ENCODE measurements at regions not wholly inside any gene's neighbourhood (a gene's known extent, or its start where the extent isn't known, plus 50 kb on each side); places are given as distances from the start of the nearest gene placed in this dataset.

DNA sequence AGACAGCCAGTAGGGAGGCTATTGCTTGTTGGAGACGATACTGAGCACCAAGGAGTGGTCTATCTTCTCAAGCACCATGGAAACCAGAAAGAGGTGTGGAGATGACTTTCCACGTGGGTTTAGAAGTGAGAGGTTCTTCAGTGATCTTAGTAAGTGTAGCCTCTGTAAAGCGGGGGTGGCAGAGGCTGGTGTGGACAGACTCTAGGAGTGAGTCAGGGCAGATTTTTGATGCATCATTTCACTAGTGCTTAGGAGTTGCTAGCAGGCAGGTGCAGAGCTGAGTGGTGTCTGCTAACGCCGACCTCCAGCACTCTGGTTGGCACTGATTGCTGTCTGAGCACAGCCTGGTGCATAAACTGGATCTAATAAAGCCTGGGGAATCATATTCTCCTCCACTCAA is 78.4 kb upstream of the ADO start:
- TF ChIP-seq POLR2A (IDR thresholded peaks at IDR 0.05) = no peak
- TF ChIP-seq, protein P1, sequence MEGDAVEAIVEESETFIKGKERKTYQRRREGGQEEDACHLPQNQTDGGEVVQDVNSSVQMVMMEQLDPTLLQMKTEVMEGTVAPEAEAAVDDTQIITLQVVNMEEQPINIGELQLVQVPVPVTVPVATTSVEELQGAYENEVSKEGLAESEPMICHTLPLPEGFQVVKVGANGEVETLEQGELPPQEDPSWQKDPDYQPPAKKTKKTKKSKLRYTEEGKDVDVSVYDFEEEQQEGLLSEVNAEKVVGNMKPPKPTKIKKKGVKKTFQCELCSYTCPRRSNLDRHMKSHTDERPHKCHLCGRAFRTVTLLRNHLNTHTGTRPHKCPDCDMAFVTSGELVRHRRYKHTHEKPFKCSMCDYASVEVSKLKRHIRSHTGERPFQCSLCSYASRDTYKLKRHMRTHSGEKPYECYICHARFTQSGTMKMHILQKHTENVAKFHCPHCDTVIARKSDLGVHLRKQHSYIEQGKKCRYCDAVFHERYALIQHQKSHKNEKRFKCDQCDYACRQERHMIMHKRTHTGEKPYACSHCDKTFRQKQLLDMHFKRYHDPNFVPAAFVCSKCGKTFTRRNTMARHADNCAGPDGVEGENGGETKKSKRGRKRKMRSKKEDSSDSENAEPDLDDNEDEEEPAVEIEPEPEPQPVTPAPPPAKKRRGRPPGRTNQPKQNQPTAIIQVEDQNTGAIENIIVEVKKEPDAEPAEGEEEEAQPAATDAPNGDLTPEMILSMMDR (IDR thresholded peaks at IDR 0.05) = no peak

All from body of pancreas (tissue), 4 donors.